ENCODE measurements at regions not wholly inside any gene's neighbourhood (a gene's known extent, or its start where the extent isn't known, plus 50 kb on each side); places are given as distances from the start of the nearest gene placed in this dataset.

- no peak overlapping the region for H3K27ac Mint-ChIP-seq
- DNase-seq = no peak
- H3K4me3 Mint-ChIP-seq = no peak overlapping the region
- H3K4me1 Mint-ChIP-seq (ENCODE audit: low read depth) = no peaks in the 10 kb centered on the region
- H3K27me3 Mint-ChIP-seq = no peaks in the 10 kb centered on the region
- H3K36me3 Mint-ChIP-seq (ENCODE audit: low read depth) = no peaks in the 10 kb centered on the region
- peaks cover 2% of the 10 kb centered on the region for H3K9me3 Mint-ChIP-seq
Observed at GRCh38 chr1:218617986-218618385, 272.9 kb downstream of the TGFB2 start.

GRCh38 chr1:218620956-218621355 is 275.8 kb downstream of the TGFB2 start:
- Mint-ChIP-seq H3K27ac (no peak overlapping the region), H3K4me1 (ENCODE audit: low read depth) (no peaks in the 10 kb centered on the region), H3K36me3 (ENCODE audit: low read depth) (no peaks in the 10 kb centered on the region), H3K4me3 (no peak overlapping the region), H3K27me3 (no peaks in the 10 kb centered on the region), H3K9me3 (peaks cover 4% of the 10 kb centered on the region)
- DNase-seq = no peak

GRCh38 chr1:218624052-218624451 is 278.9 kb downstream of the TGFB2 start:
- peaks cover 12% of the 10 kb centered on the region for H3K9me3 Mint-ChIP-seq
- no peak overlapping the region for H3K27ac Mint-ChIP-seq
- no peaks in the 10 kb centered on the region for H3K27me3 Mint-ChIP-seq
- H3K4me1 Mint-ChIP-seq (ENCODE audit: low read depth) = no peaks in the 10 kb centered on the region
- no peak overlapping the region for H3K4me3 Mint-ChIP-seq
- DNase-seq = no peak
- H3K36me3 Mint-ChIP-seq (ENCODE audit: low read depth) = no peaks in the 10 kb centered on the region

DNA sequence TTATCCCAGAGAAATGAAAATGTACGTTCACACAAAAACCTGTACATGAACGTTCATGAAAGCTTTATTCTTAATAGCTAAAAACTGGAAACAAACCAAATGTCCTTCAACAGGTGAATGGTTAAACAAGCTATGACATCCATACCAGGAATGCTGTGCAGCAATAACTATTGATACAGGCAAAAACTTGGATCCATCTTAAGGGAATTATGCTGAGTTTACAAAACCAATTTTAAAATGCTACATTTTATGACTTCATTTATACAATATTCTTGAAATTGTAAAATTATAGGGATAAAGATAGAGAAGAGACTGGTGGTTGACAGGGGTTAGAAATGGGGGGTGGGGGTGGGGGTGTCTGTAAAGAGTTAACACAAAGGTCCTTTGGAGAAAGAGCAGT is 280.3 kb downstream of the TGFB2 start:
- H3K4me3 Mint-ChIP-seq = no peak overlapping the region
- H3K27ac Mint-ChIP-seq = no peak overlapping the region
- no peaks in the 10 kb centered on the region for H3K36me3 Mint-ChIP-seq (ENCODE audit: low read depth)
- peaks cover 10% of the 10 kb centered on the region for H3K9me3 Mint-ChIP-seq
- no peak for DNase-seq
- no peaks in the 10 kb centered on the region for H3K27me3 Mint-ChIP-seq
- no peaks in the 10 kb centered on the region for H3K4me1 Mint-ChIP-seq (ENCODE audit: low read depth)

GRCh38 chr1:218633238-218633988 is 288.3 kb downstream of the TGFB2 start:
- no peak for DNase-seq
- Mint-ChIP-seq H3K27me3 (no peaks in the 10 kb centered on the region), H3K4me1 (ENCODE audit: low read depth) (no peaks in the 10 kb centered on the region), H3K9me3 (peaks cover 20% of the 10 kb centered on the region), H3K27ac (no peak overlapping the region), H3K4me3 (no peak overlapping the region), H3K36me3 (ENCODE audit: low read depth) (no peaks in the 10 kb centered on the region)

GRCh38 chr1:218634212-218634611 is 289.1 kb downstream of the TGFB2 start:
- H3K4me3 Mint-ChIP-seq = no peak overlapping the region
- H3K36me3 Mint-ChIP-seq (ENCODE audit: low read depth) = no peaks in the 10 kb centered on the region
- H3K27me3 Mint-ChIP-seq = no peaks in the 10 kb centered on the region
- H3K27ac Mint-ChIP-seq = no peak overlapping the region
- peaks cover 14% of the 10 kb centered on the region for H3K9me3 Mint-ChIP-seq
- no peaks in the 10 kb centered on the region for H3K4me1 Mint-ChIP-seq (ENCODE audit: low read depth)
- no peak for DNase-seq

DNA sequence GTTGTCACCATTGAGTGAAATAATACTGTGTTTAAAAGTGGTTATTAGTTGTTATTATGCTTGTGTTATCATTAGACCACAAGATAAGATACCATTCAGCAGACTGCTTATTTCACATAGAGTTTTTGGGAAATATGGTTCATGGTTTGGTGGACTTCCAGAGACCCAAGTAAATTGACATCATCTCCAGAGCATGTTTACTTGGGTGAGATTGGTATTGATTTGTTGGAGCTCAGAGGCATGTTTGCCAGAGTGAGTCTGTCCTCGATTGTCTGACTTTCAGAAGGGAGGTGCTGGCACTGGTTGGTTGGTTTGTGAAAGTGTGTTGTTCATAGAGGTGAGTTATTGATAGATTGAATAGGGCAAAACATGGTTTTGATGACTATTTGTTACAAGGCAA is 291.4 kb downstream of the TGFB2 start:
- Mint-ChIP-seq H3K27me3 (no peaks in the 10 kb centered on the region), H3K9me3 (peaks cover 8% of the 10 kb centered on the region), H3K27ac (no peak overlapping the region), H3K4me3 (no peak overlapping the region), H3K36me3 (ENCODE audit: low read depth) (no peaks in the 10 kb centered on the region), H3K4me1 (ENCODE audit: low read depth) (no peaks in the 10 kb centered on the region)
- no peak for DNase-seq

DNA sequence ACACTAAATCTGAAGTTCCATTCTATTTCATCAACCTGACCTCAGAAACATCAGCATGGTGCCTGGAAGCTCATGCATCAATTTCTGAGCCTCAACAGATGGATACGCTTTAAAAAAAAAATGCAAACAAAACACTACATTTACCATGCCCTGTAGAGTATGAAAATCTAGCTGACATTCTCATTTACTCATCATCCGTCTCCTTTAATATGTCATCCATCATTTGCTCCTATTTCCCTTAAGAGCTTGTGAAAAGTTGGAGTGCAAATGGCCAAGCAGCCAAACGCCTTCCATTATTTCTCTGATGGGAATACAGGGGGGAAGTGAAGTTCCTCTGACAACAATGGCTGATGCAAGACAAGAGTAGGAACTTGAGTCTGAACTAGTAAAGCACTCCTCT is 295.0 kb downstream of the TGFB2 start:
- Mint-ChIP-seq H3K27ac (no peak overlapping the region), H3K36me3 (ENCODE audit: low read depth) (no peaks in the 10 kb centered on the region)

DNA sequence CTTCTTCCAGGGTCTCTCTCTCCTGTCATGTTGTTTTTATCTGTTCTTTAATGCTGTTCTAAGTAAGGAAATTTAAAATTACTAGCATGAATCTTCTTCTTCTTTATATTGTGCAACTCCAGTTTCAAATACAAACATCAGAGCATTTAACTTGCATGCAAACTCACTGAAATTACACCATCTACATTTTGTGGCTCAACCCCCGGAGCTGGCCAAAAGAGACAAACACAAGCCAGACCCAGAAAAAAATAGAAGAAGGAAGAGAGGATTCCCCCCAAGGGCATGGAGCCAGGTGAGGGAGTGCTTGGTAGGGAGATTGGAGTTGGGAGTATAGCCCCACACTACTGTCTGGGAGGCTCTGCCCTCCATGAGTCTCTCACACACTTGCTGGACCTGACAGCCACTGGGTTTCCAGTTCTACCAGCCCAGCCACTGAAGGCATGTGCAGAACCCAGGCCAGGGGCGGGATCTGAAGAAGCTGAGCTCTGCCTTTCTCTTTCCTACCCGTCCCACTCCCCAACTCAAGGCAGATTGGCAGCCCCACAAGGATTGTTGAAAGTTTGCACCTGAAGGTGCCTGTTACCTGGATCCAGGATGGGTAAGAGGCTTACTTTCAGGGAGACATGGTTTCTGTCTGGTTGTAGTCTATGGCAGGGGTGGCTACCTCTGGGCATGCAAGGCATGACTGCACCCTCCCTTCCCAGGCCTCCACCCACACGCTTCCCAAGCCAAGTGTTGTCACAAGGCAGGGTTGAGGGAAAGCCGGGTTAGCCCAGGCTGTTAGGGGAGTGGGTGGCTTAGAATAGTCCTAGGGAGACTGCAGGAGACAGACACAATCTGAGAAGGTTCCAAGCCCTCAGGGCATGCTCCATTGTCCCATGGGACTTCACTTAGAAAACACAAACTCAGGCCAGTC is 297.2 kb downstream of the TGFB2 start:
- DNase-seq = no peak
- H3K4me1 Mint-ChIP-seq (ENCODE audit: low read depth) = no peaks in the 10 kb centered on the region
- no peak overlapping the region for H3K27ac Mint-ChIP-seq

More for the DNA sequence above, 295.0 kb downstream of the TGFB2 start:
- Mint-ChIP-seq H3K27me3 (no peaks in the 10 kb centered on the region), H3K9me3 (peaks cover 2% of the 10 kb centered on the region), H3K4me3 (no peak overlapping the region), H3K4me1 (ENCODE audit: low read depth) (no peaks in the 10 kb centered on the region)
- DNase-seq = no peak

GRCh38 chr1:218643281-218643680 is 298.1 kb downstream of the TGFB2 start:
- Mint-ChIP-seq H3K4me3 (no peak overlapping the region), H3K27me3 (no peaks in the 10 kb centered on the region), H3K27ac (no peak overlapping the region), H3K4me1 (ENCODE audit: low read depth) (no peaks in the 10 kb centered on the region), H3K9me3 (peaks cover 2% of the 10 kb centered on the region), H3K36me3 (ENCODE audit: low read depth) (no peaks in the 10 kb centered on the region)
- DNase-seq = no peak

More for the DNA sequence above, 297.2 kb downstream of the TGFB2 start:
- Mint-ChIP-seq H3K9me3 (peaks cover 2% of the 10 kb centered on the region), H3K27me3 (no peaks in the 10 kb centered on the region), H3K4me3 (no peak overlapping the region), H3K36me3 (ENCODE audit: low read depth) (no peaks in the 10 kb centered on the region)

- H3K4me3 Mint-ChIP-seq = no peak overlapping the region
- H3K9me3 Mint-ChIP-seq = peaks cover 2% of the 10 kb centered on the region
- no peaks in the 10 kb centered on the region for H3K36me3 Mint-ChIP-seq (ENCODE audit: low read depth)
- H3K4me1 Mint-ChIP-seq (ENCODE audit: low read depth) = no peaks in the 10 kb centered on the region
- H3K27me3 Mint-ChIP-seq = no peaks in the 10 kb centered on the region
- DNase-seq = no peak
- H3K27ac Mint-ChIP-seq = no peak overlapping the region
Observed at GRCh38 chr1:218643926-218644325, 298.8 kb downstream of the TGFB2 start.

DNA sequence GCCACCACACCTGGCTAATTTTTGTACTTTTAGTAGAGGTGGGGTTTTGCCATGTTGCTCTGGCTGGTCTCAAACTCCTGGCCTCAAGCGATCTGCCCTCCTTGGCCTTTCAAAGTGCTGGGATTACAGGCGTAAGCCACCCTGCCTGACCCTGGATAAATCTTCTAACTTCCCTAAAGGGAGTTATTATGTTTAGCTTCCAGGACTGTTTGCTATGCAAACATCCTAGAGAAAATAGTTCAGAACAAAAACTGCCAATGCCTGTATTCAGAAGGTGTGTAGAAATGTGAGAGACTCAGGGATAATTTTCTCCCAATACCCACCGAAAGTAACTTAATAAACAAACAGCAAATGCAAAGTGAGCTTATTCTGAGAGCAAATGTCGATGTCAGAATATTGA is 301.2 kb downstream of the TGFB2 start:
- no peak for DNase-seq
- Mint-ChIP-seq H3K4me1 (ENCODE audit: low read depth) (no peaks in the 10 kb centered on the region), H3K36me3 (ENCODE audit: low read depth) (no peaks in the 10 kb centered on the region), H3K4me3 (no peak overlapping the region), H3K27ac (no peak overlapping the region), H3K9me3 (peaks cover 3% of the 10 kb centered on the region), H3K27me3 (no peaks in the 10 kb centered on the region)

GRCh38 chr1:218656301-218657037 is 311.3 kb downstream of the TGFB2 start:
- no peak overlapping the region for H3K4me3 Mint-ChIP-seq
- no peak for DNase-seq
- H3K27me3 Mint-ChIP-seq = peaks cover 2% of the 10 kb centered on the region
- no peak overlapping the region for H3K27ac Mint-ChIP-seq
- H3K4me1 Mint-ChIP-seq (ENCODE audit: low read depth) = no peaks in the 10 kb centered on the region
- H3K9me3 Mint-ChIP-seq = no peaks in the 10 kb centered on the region
- H3K36me3 Mint-ChIP-seq (ENCODE audit: low read depth) = no peaks in the 10 kb centered on the region

DNA sequence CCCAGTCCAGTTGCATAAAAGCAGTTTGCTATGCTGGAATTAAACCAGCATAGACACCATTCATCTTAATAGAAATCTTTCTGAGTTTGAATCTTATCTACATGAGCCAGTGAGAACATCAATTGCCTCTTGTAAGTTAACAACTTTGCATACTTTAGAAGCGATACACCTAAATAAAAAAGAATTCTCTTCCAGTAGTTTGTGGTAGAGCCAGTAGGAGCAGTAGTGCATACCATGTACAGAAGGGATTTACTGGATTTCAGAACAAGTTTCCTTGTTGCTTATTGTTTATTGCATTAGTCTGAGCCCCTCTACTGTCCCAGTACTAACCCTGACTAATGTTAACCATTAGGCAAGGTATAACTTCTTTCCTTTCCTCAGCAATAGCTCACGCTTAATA is 313.1 kb downstream of the TGFB2 start:
- H3K27ac Mint-ChIP-seq = no peak overlapping the region
- no peaks in the 10 kb centered on the region for H3K4me1 Mint-ChIP-seq (ENCODE audit: low read depth)
- H3K4me3 Mint-ChIP-seq = no peak overlapping the region
- DNase-seq = no peak
- H3K27me3 Mint-ChIP-seq = peaks cover 2% of the 10 kb centered on the region
- no peaks in the 10 kb centered on the region for H3K9me3 Mint-ChIP-seq
- H3K36me3 Mint-ChIP-seq (ENCODE audit: low read depth) = no peaks in the 10 kb centered on the region

All from activated T-cell treated with anti-CD3 and anti-CD28 coated beads, Interleukin-2, amount 50 U/mL, for 24 hours (primary cell).